SKM-1 treated with dmso at 0.1 percent for 144 hours (cell line): ENCODE measurements at regions not wholly inside any gene's neighbourhood (a gene's known extent, or its start where the extent isn't known, plus 50 kb on each side); places are given as distances from the start of the nearest gene placed in this dataset.

Source experiments
- DNase-seq: peaks from one replicate; lab custom pipeline; 2025; ENCODE audit not compliant: unreplicated experiment; lab: John Stamatoyannopoulos, UW

GRCh38 chr2:239905884-239906654 is 119.1 kb downstream of the NDUFA10 start:
- DNase-seq = no peak

- DNase-seq = no peak
These were observed 119.8 kb downstream of the NDUFA10 start for GRCh38 chr2:239905306-239905705.

GRCh38 chr2:239904496-239904895 is 120.6 kb downstream of the NDUFA10 start:
- no peak for DNase-seq

GRCh38 chr2:239903803-239904202 is 121.3 kb downstream of the NDUFA10 start:
- DNase-seq = no peak

GRCh38 chr2:239903210-239903609 is 121.9 kb downstream of the NDUFA10 start:
- no peak for DNase-seq

- DNase-seq = no peak
These were observed 122.4 kb downstream of the NDUFA10 start for GRCh38 chr2:239902749-239903201.

- DNase-seq = no peak
These were observed 126.7 kb downstream of the NDUFA10 start for GRCh38 chr2:239898292-239898925.

GRCh38 chr2:239897596-239898235 is 127.4 kb downstream of the NDUFA10 start:
- DNase-seq = no peak

- DNase-seq = no peak
These were observed 129.1 kb downstream of the NDUFA10 start for GRCh38 chr2:239896075-239896474.

- DNase-seq = peak; percentile 6
These were observed 129.5 kb downstream of the NDUFA10 start for GRCh38 chr2:239895669-239896068.

- DNase-seq = no peak
These were observed 130.0 kb downstream of the NDUFA10 start for GRCh38 chr2:239895116-239895515.

GRCh38 chr2:239894276-239894675 is 130.9 kb downstream of the NDUFA10 start:
- no peak for DNase-seq

- no peak for DNase-seq
These were observed 132.0 kb downstream of the NDUFA10 start for GRCh38 chr2:239893236-239893515.

- DNase-seq = no peak
These were observed 132.5 kb downstream of the NDUFA10 start for GRCh38 chr2:239892441-239893235.

- DNase-seq = no peak
These were observed 133.4 kb downstream of the NDUFA10 start for GRCh38 chr2:239891698-239892097.

- DNase-seq = no peak
These were observed 134.9 kb downstream of the NDUFA10 start for GRCh38 chr2:239890206-239890746.

- DNase-seq = no peak
These were observed 135.5 kb downstream of the NDUFA10 start for GRCh38 chr2:239889641-239890121.

- no peak for DNase-seq
These were observed 137.5 kb downstream of the NDUFA10 start for GRCh38 chr2:239887604-239888003.

- no peak for DNase-seq
These were observed 138.4 kb downstream of the NDUFA10 start for GRCh38 chr2:239886781-239887180.

- DNase-seq = no peak
These were observed 140.3 kb downstream of the NDUFA10 start for GRCh38 chr2:239884875-239885274.

- DNase-seq = no peak
These were observed 141.1 kb downstream of the NDUFA10 start for GRCh38 chr2:239884051-239884405.
